Fibroblast of skin of right quadriceps (primary cell): ENCODE measurements at regions not wholly inside any gene's neighbourhood (a gene's known extent, or its start where the extent isn't known, plus 50 kb on each side); places are given as distances from the start of the nearest gene placed in this dataset.
A peak's percentile ranks its signal among the peaks of the same experiment; 100 is the strongest.
"Not testable (repeated sequence)": the region's sequence is repeated elsewhere in the genome, so short reads cannot be mapped to it uniquely, and the experiment has no call there.

ENCODE experiments used
- DNase-seq: peaks from one replicate; pipeline ENCODE4 v3.0.0-alpha.2; 2013

DNA sequence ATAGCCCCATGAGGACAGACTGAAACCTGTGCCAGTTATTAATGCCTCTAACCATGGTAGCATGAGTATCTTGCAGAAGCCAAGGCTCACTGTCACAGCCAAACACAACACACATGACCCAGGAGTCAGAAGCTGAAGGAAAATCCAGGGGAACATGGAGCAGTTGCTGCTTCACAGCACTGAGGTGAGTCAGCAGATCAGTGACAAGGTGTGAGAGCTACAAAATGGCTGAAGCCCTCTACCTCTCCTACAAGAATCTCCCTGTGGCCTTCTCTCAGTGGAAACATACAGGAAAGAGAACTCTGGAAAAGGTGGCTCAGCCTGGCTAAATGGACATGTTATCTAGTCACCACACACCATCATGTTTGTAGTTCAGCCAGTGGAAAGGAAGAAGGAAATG, 93.5 kb downstream of the NAB1 start:
- DNase-seq: no peak

GRCh38 chr2:190744041-190744440, 95.2 kb downstream of the NAB1 start:
- no peak for DNase-seq

- peak; percentile 68 for DNase-seq
These were observed 98.3 kb downstream of the NAB1 start for GRCh38 chr2:190746971-190747761.

- no peak for DNase-seq
These were observed 100.1 kb downstream of the NAB1 start for GRCh38 chr2:190748966-190749365.

DNA sequence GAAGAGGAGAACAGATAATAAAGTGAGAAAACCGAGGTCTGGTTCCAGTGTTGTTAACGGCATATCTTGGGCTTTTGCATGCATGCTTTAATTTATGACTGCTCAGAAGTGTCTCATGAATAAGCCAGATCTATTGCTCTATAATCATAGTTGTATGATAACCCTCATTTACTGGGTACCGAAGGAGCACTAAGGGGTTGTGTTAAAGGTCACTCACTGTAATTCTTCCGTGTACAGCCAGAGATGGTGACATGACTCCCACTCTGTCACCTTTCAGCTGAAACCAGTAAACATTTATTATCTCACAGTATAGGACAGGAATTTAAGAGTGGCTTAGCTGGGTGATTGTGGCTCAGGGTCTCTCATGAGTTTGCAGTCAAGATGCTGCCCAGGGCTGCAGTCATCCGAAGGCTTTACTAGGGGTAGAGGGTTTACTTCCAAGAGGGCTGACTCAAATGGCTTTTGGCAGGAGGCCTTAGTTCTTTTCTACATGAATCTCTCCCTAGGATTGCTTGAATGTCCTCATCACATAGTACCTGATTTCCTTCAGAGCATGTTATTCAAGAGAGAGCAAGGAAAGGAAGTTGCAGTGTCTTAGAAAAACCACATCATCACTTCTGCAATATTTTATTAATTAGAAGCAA, 107.0 kb downstream of the NAB1 start:
- peak; percentile 21 for DNase-seq

- DNase-seq: peak; percentile 86
These were observed 110.9 kb downstream of the NAB1 start for GRCh38 chr2:190759749-190760213.

GRCh38 chr2:190760353-190761150, 111.7 kb downstream of the NAB1 start:
- not testable (repeated sequence) for DNase-seq

- DNase-seq: not testable (repeated sequence)
These were observed 112.3 kb downstream of the NAB1 start for GRCh38 chr2:190761216-190761615.

DNA sequence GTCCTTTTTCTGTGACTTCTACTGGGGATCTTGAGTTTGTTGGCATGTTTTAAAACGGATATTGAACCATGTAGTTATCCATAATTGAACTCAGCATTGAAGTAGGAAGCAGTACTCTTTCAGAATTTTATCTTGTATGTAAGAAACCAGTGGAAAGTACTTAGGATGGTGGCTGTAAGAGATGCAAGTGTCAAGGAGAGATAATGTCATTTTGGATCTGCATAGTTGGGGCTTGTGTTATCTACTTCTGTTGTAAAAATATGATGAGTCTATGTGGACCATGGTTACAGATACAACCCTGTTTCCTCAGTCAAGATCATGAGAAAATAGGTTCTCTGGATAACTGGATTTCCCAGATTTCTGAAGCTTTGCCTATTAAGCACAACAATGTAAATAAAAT, 113.7 kb downstream of the NAB1 start:
- DNase-seq: no peak

DNA sequence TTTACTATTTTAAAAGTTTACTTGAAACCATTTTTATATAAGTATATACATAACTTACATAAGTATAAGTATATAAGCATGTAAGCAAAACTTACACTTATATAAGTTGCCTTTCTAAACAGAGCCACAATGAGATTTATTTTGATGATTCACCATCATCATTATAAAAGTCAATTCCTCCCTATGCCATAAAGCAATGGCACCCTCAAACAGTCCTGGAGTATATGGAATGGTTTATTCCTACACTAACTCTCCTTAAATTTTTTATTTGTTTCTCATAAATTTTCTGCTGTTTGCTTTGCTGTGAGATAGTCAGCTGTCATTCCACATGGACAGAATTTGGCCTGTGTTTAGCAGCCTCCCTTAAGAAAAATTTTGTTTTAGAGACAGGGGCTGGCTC, 114.2 kb downstream of the NAB1 start:
- no peak for DNase-seq

DNA sequence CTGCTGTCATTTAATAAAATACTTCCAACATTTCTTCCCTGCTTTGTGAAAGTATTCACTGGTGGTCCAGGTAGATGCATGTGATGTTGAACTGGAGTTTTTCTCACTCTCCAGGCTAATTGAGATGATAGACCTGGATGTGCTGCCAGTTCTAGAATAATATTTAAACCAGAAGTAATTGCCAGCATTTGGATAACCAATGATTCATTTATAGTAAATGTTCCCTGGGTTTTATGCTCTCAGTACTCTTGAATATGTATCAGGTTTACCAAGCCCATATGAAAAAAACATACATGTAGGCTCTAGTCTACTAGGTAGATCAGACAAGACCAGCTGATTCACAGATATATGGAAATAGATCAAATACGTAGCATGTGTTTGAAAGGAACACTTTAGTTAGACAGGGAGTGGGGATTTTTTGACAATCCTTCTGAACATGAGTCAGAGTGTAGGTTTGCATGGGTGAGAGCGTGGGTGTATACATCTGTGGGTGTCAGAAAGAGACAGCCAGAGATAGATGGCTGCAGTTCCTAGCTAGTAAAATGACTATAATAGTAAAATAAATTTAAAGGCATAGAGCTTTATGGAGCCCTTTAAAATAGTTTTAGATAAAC, 115.1 kb downstream of the NAB1 start:
- DNase-seq: peak; percentile 37

GRCh38 chr2:190765386-190766173, 115.0 kb upstream of the GLS start:
- DNase-seq: peak; percentile 89

DNA sequence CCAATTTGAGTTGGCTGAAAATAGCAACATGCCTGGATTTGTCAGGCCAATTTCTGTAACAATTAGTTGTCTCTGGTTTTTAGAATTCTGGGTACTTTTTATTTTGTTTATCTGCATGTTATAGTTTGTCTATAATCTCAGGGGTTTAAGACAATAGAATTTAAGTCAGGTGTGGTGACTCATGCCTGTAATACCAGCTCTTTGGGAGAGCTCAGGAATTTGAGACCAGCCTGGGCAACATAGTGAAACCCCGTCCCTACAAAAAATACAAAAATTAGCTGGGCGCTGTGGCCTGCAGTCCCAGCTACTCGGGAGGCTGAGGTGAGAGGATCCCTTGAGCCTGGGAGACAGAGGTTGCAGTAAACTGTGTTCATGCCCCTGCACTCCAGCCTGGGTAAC, 114.4 kb upstream of the GLS start:
- no peak for DNase-seq

- no peak for DNase-seq
These were observed 114.0 kb upstream of the GLS start for GRCh38 chr2:190766595-190766994.

DNA sequence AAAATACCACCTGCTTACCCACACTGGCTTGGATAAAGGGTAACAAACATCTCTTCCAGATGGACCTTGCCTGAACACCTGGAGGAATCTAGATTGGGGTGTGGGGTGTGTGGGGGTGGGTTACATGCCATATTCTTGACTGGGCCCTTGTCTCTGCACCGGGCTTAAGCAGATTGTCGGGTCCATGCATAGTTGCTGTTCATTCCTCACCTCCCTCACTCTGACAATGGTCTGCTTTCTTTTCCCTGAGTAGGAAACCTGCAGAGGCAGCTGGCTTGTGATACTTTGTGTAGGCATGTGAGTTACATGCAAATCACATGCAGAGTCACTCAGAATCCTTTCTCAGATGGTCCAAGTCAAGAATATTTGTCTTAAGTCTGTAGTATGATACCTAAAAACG, 112.8 kb upstream of the GLS start:
- no peak for DNase-seq

- no peak for DNase-seq
These were observed 111.4 kb upstream of the GLS start for GRCh38 chr2:190769258-190769657.

- no peak for DNase-seq
These were observed 108.9 kb upstream of the GLS start for GRCh38 chr2:190771726-190772125.

- DNase-seq: no peak
These were observed 100.0 kb upstream of the GLS start for GRCh38 chr2:190780594-190780993.

GRCh38 chr2:190781604-190782198, 98.9 kb upstream of the GLS start:
- peak; percentile 61 for DNase-seq

DNA sequence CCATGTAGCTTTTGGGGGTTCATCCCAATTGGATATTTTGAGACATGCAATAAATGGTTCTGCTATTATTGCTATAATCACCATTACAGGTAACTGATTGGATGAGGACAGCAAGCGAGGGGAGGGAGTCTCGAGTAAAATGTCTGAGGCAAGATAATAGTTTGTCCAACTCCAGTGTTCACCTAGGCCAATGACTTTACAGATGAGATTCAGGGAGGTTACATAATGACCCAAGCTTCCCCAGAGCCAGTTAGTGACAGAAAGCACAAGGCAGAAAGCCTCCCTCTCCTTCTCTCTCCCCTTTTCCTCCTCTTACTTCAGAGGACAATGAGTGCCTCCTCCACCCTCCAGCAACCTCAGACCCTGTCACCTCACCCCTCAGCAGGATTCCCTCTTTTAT, 98.4 kb upstream of the GLS start:
- no peak for DNase-seq

GRCh38 chr2:190783513-190784263, 96.9 kb upstream of the GLS start:
- DNase-seq: no peak
